Small intestine (tissue), 7 donors: ENCODE measurements at regions not wholly inside any gene's neighbourhood (a gene's known extent, or its start where the extent isn't known, plus 50 kb on each side); places are given as distances from the start of the nearest gene placed in this dataset.
A peak's percentile ranks its signal among the peaks of the same experiment; 100 is the strongest.
"Not testable (repeated sequence)": the region's sequence is repeated elsewhere in the genome, so short reads cannot be mapped to it uniquely, and the experiment has no call there.

Experiments used
- DNase-seq, 2 donors: peaks; one replicate each; pipeline versions ENCODE4 v3.0.0 to v3.0.0-alpha.2; 2013
- FAIRE-seq: peaks from 2 replicates; lab custom pipeline; 2012; peaks lifted over from hg19 to GRCh38; lab: Jason Lieb, UNC
- H3K27ac ChIP-seq, 3 donors: one replicate each; pipeline ENCODE4 v1.5.1; 2013; ENCODE audit warnings: low read length in 2 of 3, mild to moderate bottlenecking in 2 of 3, control low read depth in 1 of 3, inconsistent platforms in 1 of 3, low read depth in 1 of 3, moderate library complexity in 1 of 3
- H3K27me3 ChIP-seq, 3 donors: one replicate each; pipeline ENCODE4 v1.6.1; 2013; ENCODE audit warnings: low read length in 3 of 3, inconsistent platforms in 1 of 3; ENCODE audit not compliant: control insufficient read depth in 3 of 3, insufficient read depth in 3 of 3
- H3K36me3 ChIP-seq, 3 donors: one replicate each; pipeline ENCODE4 v1.6.1; 2013; ENCODE audit warnings: low read length in 3 of 3, inconsistent platforms in 1 of 3, low read depth in 1 of 3, mild to moderate bottlenecking in 1 of 3, moderate library complexity in 1 of 3; ENCODE audit not compliant: control insufficient read depth in 3 of 3, insufficient read depth in 2 of 3
- H3K4me1 ChIP-seq, 3 donors: one replicate each; pipeline ENCODE4 v1.6.1; 2013; ENCODE audit warnings: low read length in 2 of 3, inconsistent platforms in 1 of 3, low read depth in 1 of 3, mild to moderate bottlenecking in 1 of 3, moderate library complexity in 1 of 3; ENCODE audit not compliant: control insufficient read depth in 3 of 3, insufficient read depth in 2 of 3
- H3K4me3 ChIP-seq, 3 donors: one replicate each; pipeline ENCODE4 v1.5.1; 2013; ENCODE audit warnings: low read length in 3 of 3, control low read depth in 1 of 3, inconsistent platforms in 1 of 3, low read depth in 1 of 3, mild to moderate bottlenecking in 1 of 3, moderate library complexity in 1 of 3
- H3K9me3 ChIP-seq, 2 donors: one replicate each; pipeline ENCODE4 v1.6.1; 2013; ENCODE audit warnings: low read depth in 1 of 2, low read length in 1 of 2; ENCODE audit not compliant: control insufficient read depth in 2 of 2, insufficient read depth in 1 of 2
- WGBS, 3 donors: extraction: QIAGEN DNeasy Blood & Tissue Kit; methylation state at CpG; one replicate each; pipeline ENCODE4 v1.1.7; 2013; 5-methylcytosine and 5-hydroxymethylcytosine counted together
- donor health status: healthy with polysubstance abuse.
- donor health status: control.
- donor health status: control.
- donor health status: Bipolar disorder and iron deficiency.
- donor health status: healthy.

DNA sequence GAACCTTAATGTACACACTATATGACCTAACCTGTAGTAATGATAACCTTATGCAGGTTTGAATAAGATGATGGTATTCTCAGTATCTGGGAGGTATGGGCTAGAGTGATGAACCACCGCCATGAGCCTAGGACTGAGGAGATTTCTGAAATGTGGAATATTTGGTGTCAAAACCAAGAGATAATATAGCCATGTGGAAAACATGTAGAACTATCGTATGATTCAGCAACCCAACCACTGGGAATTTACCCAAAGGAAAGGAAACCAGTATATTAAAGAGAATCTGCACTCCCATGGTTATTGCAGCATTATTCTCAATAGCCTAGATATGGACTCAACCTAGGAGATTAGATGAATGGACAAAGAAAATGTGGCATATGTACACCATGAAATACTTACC, 271.7 kb upstream of the BTG1 start:
- DNase-seq (no peak), FAIRE-seq (no peak)
- Histone ChIP-seq H3K27me3 (no peaks in the 10 kb centered on the region), H3K27ac (no peak overlapping the region), H3K4me1 (peaks cover 0 to 10% (median 0%) of the 10 kb centered on the region in 3 donors), H3K4me3 (no peak overlapping the region), H3K9me3 (no peaks in the 10 kb centered on the region), H3K36me3 (no peaks in the 10 kb centered on the region)
- 96 to 98% (median 96%) methylated on average over 2 of the region's 2 CpGs for WGBS, 3 donors

DNA sequence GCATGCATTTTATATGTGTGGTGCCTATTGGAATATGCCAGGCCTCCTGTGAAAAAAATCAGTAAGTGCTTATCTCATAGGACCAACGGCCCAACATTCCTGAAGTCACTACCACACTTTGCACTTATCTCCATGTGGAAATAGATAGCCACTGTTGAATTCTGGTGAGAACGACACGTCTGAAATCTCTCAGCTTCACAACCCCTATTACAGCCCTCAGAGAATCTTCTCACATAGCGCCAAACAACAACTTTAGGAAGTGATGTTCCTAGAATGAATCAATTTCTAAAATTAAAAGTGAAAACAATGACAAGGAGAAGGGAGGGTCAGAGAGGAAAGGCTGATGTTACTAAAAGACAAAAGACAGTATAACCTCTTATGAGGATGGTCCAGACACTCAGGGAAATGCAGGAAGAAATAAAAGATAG, 270.8 kb upstream of the BTG1 start:
- H3K9me3 ChIP-seq: no peaks in the 10 kb centered on the region
- H3K36me3 ChIP-seq: no peaks in the 10 kb centered on the region
- H3K27me3 ChIP-seq: no peaks in the 10 kb centered on the region
- H3K4me3 ChIP-seq: no peak overlapping the region
- peaks cover 0 to 10% (median 0%) of the 10 kb centered on the region in 3 donors for H3K4me1 ChIP-seq
- WGBS, 3 donors: 53 to 72% (median 54%) methylated on average over 4 of the region's 4 CpGs
- H3K27ac ChIP-seq: no peak overlapping the region
- FAIRE-seq: no peak
- DNase-seq: no peak

DNA sequence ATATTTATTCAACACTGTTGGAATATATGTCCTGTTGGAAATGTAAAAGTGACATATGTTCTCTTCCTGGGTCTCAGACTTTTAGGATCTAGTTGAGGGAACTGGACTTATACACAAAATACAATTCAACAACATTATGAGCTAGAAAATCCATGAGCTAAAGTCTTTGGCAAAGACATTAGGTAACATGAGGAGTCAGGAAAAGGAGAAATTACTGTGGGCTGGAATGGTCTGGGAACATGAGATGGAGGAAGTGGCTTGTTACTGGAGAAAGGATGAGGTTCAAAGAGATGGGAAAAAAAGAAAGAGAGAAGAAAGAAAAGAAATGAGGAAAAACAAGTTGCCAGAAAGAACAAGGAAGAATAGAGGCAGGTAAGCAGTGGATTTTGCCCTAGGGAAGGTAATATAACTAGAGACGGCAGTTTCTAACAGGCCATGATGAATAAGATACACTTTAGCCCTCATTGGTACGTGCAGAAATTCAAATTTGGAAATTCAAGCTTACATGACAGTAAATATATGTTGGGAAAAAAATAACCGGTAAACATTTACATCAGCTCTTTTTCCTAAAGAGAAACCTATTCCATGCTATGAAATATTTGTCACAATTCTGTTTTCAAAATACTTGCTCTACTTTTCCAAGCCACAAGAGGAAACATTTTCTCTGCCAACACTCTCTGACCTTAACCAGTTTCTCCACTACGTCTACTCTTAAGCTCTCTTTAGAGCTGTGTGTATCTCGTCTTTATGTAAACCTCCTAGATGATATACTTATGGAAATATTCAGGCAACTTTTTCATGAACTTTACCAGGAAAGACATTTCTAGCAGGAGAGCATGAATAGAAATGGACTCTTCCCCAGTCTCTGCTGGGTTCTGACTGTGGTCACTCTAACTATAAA, 268.8 kb upstream of the BTG1 start:
- no peak overlapping the region for H3K4me3 ChIP-seq
- no peak overlapping the region for H3K27ac ChIP-seq
- peaks cover 0 to 10% (median 0%) of the 10 kb centered on the region in 3 donors for H3K4me1 ChIP-seq
- FAIRE-seq (no peak), DNase-seq (peak; percentile 33 to 46)
- no peaks in the 10 kb centered on the region for H3K36me3 ChIP-seq
- H3K27me3 ChIP-seq: no peaks in the 10 kb centered on the region
- WGBS, 3 donors: 37 to 52% (median 45%) methylated on average over 5 of the region's 5 CpGs
- no peaks in the 10 kb centered on the region for H3K9me3 ChIP-seq

DNA sequence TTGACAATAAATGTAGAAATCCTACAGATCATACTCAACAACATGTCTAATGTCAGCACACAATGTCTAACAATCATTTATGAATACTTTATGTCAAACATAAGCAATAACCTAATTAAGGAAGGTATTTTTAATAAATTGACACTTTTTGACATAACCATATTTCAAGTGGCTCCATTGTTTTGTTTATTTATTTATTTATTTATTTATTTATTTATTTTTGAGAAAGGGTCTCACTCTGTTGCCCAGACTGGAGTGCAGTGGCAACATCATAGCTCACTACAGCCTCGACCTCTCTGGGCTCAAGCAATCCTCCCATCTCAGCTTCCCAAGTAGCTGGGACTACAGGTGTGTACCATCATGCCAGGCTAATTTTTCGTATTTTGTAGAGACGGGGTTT, 267.6 kb upstream of the BTG1 start:
- no peak for FAIRE-seq
- Histone ChIP-seq H3K27me3 (no peaks in the 10 kb centered on the region), H3K4me3 (no peak overlapping the region), H3K4me1 (peaks cover 0 to 10% (median 0%) of the 10 kb centered on the region in 3 donors), H3K36me3 (no peaks in the 10 kb centered on the region), H3K9me3 (no peaks in the 10 kb centered on the region), H3K27ac (no peak overlapping the region)
- no peak for DNase-seq
- 83 to 98% (median 96%) methylated on average over 3 of the region's 3 CpGs for WGBS, 3 donors

DNA sequence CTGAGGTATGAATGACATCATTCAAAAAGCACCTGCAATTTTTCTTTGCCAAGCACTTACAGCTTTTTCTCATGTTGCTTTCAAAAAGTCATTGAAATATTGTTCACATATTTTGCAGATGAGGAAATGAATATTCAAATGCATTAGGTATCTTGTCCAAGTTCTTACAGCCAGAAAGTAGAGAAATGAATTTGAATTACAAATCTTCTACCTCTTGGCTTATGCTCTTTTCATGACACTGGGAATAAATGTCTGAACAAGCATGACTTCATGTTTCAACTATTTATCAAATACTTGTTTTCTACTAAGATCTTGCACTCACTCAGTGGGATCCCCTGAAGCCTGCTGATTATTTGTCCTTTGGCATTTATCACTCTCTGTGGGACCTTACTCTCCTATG, 267.2 kb upstream of the BTG1 start:
- peaks cover 0 to 10% (median 0%) of the 10 kb centered on the region in 3 donors for H3K4me1 ChIP-seq
- peaks cover 0 to 3% of the 10 kb centered on the region in 2 donors for H3K9me3 ChIP-seq
- DNase-seq (no peak), FAIRE-seq (no peak)
- H3K4me3 ChIP-seq: no peak overlapping the region
- no peak overlapping the region for H3K27ac ChIP-seq
- H3K36me3 ChIP-seq: no peaks in the 10 kb centered on the region
- H3K27me3 ChIP-seq: no peaks in the 10 kb centered on the region

DNA sequence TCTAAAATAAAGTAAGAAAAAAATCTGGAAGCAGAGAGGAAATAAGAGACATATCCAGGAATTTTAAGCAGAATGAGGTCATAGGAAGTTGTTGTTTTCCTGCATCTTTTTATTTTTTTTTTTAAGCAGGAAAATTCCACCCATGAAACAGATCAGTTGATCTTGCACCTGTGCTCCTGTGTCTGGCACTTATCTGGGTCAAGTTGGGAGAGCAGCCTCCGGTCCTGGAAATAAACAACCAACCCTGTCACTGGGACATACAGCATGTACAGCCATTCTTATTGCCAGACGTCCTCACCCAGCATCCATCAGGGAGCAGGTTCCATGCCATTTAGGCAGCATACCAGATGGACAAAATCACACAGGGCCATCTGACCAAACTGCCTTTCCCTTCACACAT, 266.0 kb upstream of the BTG1 start:
- Histone ChIP-seq H3K4me3 (no peak overlapping the region), H3K4me1 (peaks cover 0 to 10% (median 0%) of the 10 kb centered on the region in 3 donors), H3K27me3 (no peaks in the 10 kb centered on the region), H3K27ac (no peak overlapping the region), H3K9me3 (peaks cover 0 to 3% of the 10 kb centered on the region in 2 donors), H3K36me3 (no peaks in the 10 kb centered on the region)
- DNase-seq: no peak
- 48 to 70% (median 53%) methylated on average over 2 of the region's 2 CpGs for WGBS, 3 donors
- FAIRE-seq: no peak

DNA sequence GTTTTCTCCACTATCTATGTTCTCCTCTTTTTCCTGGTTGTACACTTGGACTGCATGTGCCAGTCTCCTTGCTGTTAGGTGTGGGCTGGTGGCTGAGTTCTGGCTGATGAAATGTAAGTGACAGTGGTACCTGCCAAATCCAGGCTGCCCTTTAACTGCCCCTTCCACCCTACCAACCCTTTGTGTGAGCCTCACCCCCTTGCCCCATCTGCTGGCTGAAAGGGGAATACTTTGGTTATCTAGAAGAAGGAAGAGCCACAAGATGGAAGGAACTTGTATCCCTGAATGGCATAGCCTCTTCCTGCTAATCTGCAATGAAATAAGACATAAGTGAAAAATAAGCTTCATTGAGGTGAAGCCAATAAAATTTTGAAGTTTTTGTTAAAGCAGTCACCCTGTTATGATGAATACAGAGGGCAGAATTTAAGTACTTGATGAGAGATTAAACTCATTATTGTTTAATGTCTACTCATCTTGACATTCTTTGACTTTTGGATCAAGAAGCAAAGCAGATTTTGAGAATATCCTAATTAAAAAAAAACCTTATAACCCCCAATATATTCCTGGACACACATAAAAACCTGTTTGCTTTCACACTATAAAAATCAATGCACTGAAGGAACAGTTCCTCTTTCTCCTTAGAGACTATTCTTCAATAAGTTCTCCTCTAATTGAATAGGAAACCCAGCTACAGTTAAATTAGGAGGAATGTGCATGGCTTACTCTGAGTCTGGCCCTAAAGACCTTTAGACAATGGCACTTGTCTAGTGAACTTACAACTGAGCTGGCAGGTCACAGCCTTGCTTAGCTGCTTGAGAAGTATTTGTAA, 262.6 kb upstream of the BTG1 start:
- H3K9me3 ChIP-seq: peaks cover 0 to 3% of the 10 kb centered on the region in 2 donors
- peaks cover under 1 to 7% (median 2%) of the 10 kb centered on the region in 3 donors for H3K4me1 ChIP-seq
- H3K27me3 ChIP-seq: no peaks in the 10 kb centered on the region
- no peak for FAIRE-seq
- DNase-seq: peak; percentile 21 to 44
- H3K27ac ChIP-seq: no peak overlapping the region
- H3K4me3 ChIP-seq: no peak overlapping the region
- H3K36me3 ChIP-seq: no peaks in the 10 kb centered on the region

DNA sequence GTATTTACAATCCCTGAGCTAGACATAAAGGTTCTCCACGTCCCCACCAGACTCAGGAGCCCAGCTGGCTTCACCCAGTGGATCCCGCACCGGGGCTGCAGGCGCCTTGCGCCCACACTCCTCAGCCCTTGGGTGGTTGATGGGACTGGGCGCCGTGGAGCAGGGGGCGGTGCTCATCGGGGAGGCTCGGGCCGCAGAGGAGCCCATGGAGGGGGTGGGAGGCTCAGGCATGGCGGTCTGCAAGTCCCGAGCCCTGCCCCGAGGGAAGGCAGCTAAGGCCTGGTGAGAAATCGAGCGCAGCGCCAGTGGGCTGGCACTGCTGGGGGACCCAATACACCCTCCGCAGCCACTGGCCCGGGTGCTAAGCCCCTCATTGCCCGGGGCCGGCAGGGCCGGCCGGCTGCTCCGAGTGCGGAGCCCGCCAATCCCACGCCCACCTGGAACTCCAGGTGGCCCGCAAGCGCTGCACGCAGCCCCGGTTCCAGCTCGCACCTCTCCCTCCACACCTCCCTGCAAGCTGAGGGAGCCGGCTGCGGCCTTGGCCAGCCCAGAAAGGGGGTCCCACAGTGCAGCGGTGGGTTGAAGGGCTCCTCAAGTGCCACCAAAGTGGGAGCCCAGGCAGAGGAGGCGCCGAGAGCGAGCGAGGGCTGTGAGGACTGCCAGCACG, 260.9 kb upstream of the BTG1 start:
- not testable (repeated sequence) for H3K4me3 ChIP-seq, H3K4me1 ChIP-seq, H3K27ac ChIP-seq, H3K9me3 ChIP-seq, H3K27me3 ChIP-seq, H3K36me3 ChIP-seq, DNase-seq, FAIRE-seq
- WGBS, 3 donors: 96 to 98% (median 97%) methylated on average over 33 to 40 of the region's 40 CpGs
